HCT116 (cell line): ENCODE measurements at regions not wholly inside any gene's neighbourhood (a gene's known extent, or its start where the extent isn't known, plus 50 kb on each side); places are given as distances from the start of the nearest gene placed in this dataset.
"Not testable (repeated sequence)": the region's sequence is repeated elsewhere in the genome, so short reads cannot be mapped to it uniquely, and the experiment has no call there.

Source experiments
- EZH2 ChIP-seq: fragments of 200-600 bp; sonication (generic); IDR thresholded peaks from 2 replicates; pipeline ENCODE4 v1.6.1; 2017; ENCODE audit warnings: antibody characterized with exemption, mixed run types
- POLR2A ChIP-seq: IDR thresholded peaks from 2 replicates; pipeline ENCODE4 v1.7.0; 2011; ENCODE audit warnings: borderline replicate concordance; ENCODE audit not compliant: insufficient read depth, insufficient read length; ENCODE audit errors: extremely low read depth
- POLR2AphosphoS5 ChIP-seq: IDR thresholded peaks from 2 replicates; pipeline ENCODE4 v1.6.1; 2011; ENCODE audit warnings: mild to moderate bottlenecking, low read depth, low read length, moderate library complexity
- RAD21 ChIP-seq: IDR thresholded peaks from 2 replicates; pipeline ENCODE4 v1.6.1; 2012; ENCODE audit warnings: low read depth, mild to moderate bottlenecking
- SIN3A ChIP-seq: IDR thresholded peaks from 2 replicates; pipeline ENCODE4 v1.6.1; 2012; ENCODE audit warnings: low read depth
- TF ChIP-seq, protein P1 (sequence below), 3 experiments: fragments of 200-600 bp in 1 of 3; sonication (generic) in 1 of 3; IDR thresholded peaks in 2 of 3; conservative IDR thresholded peaks in 1 of 3; 2 replicates each; pipeline ENCODE4 v1.5.1; 2012 to 2017; ENCODE audit warnings: low read depth in 2 of 3, low read length in 2 of 3, antibody characterized with exemption in 1 of 3, borderline replicate concordance in 1 of 3, control low read depth in 1 of 3, mild to moderate bottlenecking in 1 of 3, mixed read lengths in 1 of 3, mixed run types in 1 of 3, moderate library complexity in 1 of 3; ENCODE audit not compliant: insufficient read depth in 1 of 3
- TF ChIP-seq, protein P2 (sequence below): IDR thresholded peaks from 2 replicates; pipeline ENCODE4 v1.6.1; 2011; ENCODE audit warnings: mild to moderate bottlenecking, low read length, moderate library complexity; ENCODE audit not compliant: insufficient replicate concordance; ENCODE audit errors: extremely low read depth

DNA sequence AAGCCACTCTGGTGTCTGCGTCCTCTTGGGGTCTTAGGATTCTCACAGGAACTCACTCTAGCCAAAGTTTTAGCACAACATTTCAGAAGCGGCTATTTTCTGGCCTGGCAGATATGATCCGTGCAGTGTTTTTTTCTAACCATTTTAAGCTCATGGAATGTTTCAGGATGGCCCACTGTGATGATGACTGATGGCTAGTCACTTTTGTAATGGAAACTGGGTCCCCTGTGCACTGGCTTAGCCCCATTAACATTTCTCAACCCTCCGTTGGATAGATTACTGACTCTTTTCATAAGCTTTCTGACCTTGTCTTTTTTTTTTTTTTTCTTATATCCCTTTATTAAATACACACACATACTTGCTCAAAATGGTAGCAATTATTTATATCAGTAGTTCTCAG lies 364.9 kb upstream of the FOXG1 start:
- TF ChIP-seq, protein P1, sequence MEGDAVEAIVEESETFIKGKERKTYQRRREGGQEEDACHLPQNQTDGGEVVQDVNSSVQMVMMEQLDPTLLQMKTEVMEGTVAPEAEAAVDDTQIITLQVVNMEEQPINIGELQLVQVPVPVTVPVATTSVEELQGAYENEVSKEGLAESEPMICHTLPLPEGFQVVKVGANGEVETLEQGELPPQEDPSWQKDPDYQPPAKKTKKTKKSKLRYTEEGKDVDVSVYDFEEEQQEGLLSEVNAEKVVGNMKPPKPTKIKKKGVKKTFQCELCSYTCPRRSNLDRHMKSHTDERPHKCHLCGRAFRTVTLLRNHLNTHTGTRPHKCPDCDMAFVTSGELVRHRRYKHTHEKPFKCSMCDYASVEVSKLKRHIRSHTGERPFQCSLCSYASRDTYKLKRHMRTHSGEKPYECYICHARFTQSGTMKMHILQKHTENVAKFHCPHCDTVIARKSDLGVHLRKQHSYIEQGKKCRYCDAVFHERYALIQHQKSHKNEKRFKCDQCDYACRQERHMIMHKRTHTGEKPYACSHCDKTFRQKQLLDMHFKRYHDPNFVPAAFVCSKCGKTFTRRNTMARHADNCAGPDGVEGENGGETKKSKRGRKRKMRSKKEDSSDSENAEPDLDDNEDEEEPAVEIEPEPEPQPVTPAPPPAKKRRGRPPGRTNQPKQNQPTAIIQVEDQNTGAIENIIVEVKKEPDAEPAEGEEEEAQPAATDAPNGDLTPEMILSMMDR (IDR thresholded peaks at IDR 0.05 in 2 of 3, conservative IDR thresholded peaks at IDR 0.05 in 1 of 3; ENCODE audit: borderline replicate concordance in 1 of 3, insufficient read depth in 1 of 3, low read depth in 2 of 3, low read length in 2 of 3): not testable (repeated sequence)
- TF ChIP-seq, protein P2, sequence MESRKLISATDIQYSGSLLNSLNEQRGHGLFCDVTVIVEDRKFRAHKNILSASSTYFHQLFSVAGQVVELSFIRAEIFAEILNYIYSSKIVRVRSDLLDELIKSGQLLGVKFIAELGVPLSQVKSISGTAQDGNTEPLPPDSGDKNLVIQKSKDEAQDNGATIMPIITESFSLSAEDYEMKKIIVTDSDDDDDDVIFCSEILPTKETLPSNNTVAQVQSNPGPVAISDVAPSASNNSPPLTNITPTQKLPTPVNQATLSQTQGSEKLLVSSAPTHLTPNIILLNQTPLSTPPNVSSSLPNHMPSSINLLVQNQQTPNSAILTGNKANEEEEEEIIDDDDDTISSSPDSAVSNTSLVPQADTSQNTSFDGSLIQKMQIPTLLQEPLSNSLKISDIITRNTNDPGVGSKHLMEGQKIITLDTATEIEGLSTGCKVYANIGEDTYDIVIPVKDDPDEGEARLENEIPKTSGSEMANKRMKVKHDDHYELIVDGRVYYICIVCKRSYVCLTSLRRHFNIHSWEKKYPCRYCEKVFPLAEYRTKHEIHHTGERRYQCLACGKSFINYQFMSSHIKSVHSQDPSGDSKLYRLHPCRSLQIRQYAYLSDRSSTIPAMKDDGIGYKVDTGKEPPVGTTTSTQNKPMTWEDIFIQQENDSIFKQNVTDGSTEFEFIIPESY: not testable (repeated sequence)
- TF ChIP-seq POLR2A, EZH2, RAD21, SIN3A, POLR2AphosphoS5: not testable (repeated sequence)
